ENCODE measurements at regions not wholly inside any gene's neighbourhood (a gene's known extent, or its start where the extent isn't known, plus 50 kb on each side); places are given as distances from the start of the nearest gene placed in this dataset.

GRCh38 chr20:39946053-39946810, 742.8 kb downstream of the MAFB start:
- ChIA-PET CTCF (no interaction called here), POLR2A (no interaction called here)
- TF ChIP-seq CTCF (IDR thresholded peaks at IDR 0.05; ENCODE audit: insufficient read depth, low read length, missing control alignments), result no peak
- DNase-seq (ENCODE audit: low read depth, low spot score), result no peak
- H3K4me3 ChIP-seq (ENCODE audit: low read depth, low read length), result no peak overlapping the region

DNA sequence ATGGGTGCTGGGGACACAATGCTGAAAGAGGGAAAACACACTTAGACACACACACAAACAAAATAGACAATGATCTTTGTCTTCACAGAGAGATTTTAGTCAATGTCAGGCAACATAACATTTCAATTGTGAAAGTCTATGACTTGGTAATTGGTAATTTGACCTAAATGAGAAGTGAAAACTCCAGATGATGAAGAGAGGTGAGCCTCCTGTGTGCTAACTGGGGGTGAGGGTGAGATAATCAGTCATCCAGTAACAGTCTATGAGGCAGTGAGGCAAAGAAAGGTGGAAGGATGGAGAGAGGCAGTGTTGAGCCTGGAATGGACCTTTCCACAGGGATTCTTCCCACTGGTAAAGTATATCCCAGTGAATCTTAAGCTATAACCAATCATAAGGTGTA, 744.2 kb downstream of the MAFB start:
- DNase-seq (ENCODE audit: low read depth, low spot score), result no peak
- ChIA-PET POLR2A (no interaction called here), CTCF (no interaction called here)
- TF ChIP-seq CTCF (IDR thresholded peaks at IDR 0.05; ENCODE audit: insufficient read depth, low read length, missing control alignments), result no peak
- H3K4me3 ChIP-seq (ENCODE audit: low read depth, low read length), result no peak overlapping the region

DNA sequence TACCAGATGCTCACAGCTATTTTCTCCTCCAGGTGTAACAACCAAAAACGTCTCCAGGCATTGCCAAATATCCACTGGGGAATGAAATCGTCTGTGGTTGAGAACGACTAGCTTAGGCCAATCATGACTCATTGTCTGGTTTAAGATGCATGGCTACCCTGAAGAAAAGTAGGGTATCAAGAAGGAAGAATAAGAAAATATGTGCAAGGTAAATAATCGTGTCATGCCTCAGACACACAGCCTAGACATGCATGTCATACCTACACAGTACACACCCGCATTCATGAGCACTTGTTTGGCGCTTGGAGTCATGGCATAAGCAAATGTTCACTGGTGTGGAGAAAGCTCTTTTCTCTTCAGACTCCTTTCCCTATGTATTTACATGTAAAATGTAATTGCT, 745.7 kb downstream of the MAFB start:
- no peak overlapping the region for H3K4me3 ChIP-seq (ENCODE audit: low read depth, low read length)
- TF ChIP-seq CTCF (IDR thresholded peaks at IDR 0.05; ENCODE audit: insufficient read depth, low read length, missing control alignments), result no peak
- CTCF ChIA-PET, result no interaction called here
- DNase-seq (ENCODE audit: low read depth, low spot score), result no peak
- POLR2A ChIA-PET, result no interaction called here

DNA sequence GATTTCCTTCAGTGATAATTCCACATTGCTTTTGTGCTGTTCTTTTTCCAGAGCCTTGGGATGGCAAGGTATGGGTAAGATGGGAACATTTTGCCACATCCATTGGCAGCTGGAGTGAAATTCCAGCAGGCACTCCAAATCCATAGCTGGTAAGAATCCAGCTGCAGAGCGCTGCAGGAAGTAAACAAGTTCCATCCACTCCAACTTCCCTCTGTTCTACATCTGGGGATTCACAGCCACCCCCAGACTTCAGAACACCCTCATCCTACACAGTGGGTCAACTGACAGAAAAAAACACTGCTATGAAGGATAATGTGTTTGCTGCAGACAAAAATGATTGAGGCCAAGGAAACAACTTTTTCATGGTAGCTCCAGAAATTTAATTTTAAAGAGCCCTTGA, 747.8 kb downstream of the MAFB start:
- no peak for TF ChIP-seq CTCF (IDR thresholded peaks at IDR 0.05; ENCODE audit: insufficient read depth, low read length, missing control alignments)
- H3K4me3 ChIP-seq (ENCODE audit: low read depth, low read length), result no peak overlapping the region
- CTCF ChIA-PET, result no interaction called here
- POLR2A ChIA-PET, result no interaction called here
- no peak for DNase-seq (ENCODE audit: low read depth, low spot score)

DNA sequence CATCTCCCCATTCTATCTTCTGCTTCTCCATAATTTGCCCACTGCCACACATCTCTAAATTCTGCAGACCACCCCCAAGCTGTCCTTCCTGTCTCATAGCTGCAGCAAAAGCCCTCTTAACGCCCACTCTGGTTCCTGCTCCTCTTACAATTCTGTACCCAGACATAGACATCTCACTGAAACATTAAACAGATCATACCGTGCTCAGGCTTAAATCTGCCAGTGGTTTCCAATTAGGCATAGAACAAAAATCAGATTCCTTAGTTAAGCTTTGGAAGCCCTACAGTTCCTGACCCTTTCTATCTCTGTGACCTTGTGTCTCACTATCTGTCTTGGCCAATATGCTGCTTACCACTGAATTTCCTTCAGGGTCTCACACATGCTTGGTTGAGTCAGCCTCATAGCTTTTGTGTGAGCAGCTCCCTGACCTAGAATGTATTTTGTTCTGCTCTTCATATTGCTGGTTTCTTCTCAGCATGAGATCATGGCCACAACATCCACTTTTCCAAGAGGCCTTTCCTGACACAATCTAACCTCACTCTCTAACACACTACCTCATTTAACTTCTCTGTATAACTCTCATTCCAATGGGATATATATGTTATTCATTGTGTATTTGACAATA, 749.7 kb downstream of the MAFB start:
- DNase-seq (ENCODE audit: low read depth, low spot score), result no peak
- TF ChIP-seq CTCF (IDR thresholded peaks at IDR 0.05; ENCODE audit: insufficient read depth, low read length, missing control alignments), result no peak
- CTCF ChIA-PET, result no interaction called here
- H3K4me3 ChIP-seq (ENCODE audit: low read depth, low read length), result no peak overlapping the region
- POLR2A ChIA-PET, result no interaction called here

DNA sequence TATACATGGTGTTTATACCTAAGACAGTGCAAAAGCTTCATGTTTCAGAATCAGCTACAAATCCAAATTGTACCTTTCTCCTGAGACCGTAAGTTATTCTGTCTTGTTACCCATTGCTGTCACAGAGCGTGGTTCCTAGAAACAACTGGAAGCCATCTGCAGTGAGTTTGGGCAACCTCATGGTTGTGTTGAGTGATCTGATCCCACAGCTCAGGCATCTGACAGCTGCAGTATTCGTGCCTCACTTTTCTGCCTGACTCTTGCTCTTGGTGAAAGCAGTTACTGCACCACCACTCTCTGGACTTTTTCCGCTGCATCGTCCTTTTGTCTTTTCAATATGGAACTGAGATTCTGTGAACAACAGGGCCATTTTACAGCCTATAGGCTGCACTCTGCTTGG, 752.6 kb downstream of the MAFB start:
- TF ChIP-seq CTCF (IDR thresholded peaks at IDR 0.05; ENCODE audit: insufficient read depth, low read length, missing control alignments), result no peak
- DNase-seq (ENCODE audit: low read depth, low spot score), result no peak
- H3K4me3 ChIP-seq (ENCODE audit: low read depth, low read length), result no peak overlapping the region
- ChIA-PET CTCF (no interaction called here), POLR2A (no interaction called here)

Data from AG04449 (cell line).